AG10803 (cell line): ENCODE measurements at regions not wholly inside any gene's neighbourhood (a gene's known extent, or its start where the extent isn't known, plus 50 kb on each side); places are given as distances from the start of the nearest gene placed in this dataset.

ENCODE experiments used
- DNase-seq: peaks from one replicate; pipeline ENCODE4 v3.0.0; 2010; ENCODE audit warnings: low read depth
- H3K4me3 ChIP-seq: 2 replicates; pipeline ENCODE4 v1.5.1; 2011; ENCODE audit warnings: mild to moderate bottlenecking, low read length, control low read depth
- CTCF ChIP-seq: conservative IDR thresholded peaks from 2 replicates; pipeline ENCODE4 v1.5.1; 2011; ENCODE audit warnings: mild to moderate bottlenecking, low read length, control low read depth, inconsistent platforms

GRCh38 chr12:111201495-111202236, 167.2 kb downstream of the PHETA1 start:
- no peak for DNase-seq
- no peak overlapping the region for H3K4me3 ChIP-seq
- no peak for TF ChIP-seq CTCF

- no peak for DNase-seq
- TF ChIP-seq CTCF: no peak
- no peak overlapping the region for H3K4me3 ChIP-seq
These were observed 167.9 kb downstream of the PHETA1 start for GRCh38 chr12:111201036-111201435.

GRCh38 chr12:111197376-111197944, 171.4 kb downstream of the PHETA1 start:
- no peak for TF ChIP-seq CTCF
- no peak overlapping the region for H3K4me3 ChIP-seq
- no peak for DNase-seq

- no peak for DNase-seq
- no peak overlapping the region for H3K4me3 ChIP-seq
- TF ChIP-seq CTCF: no peak
These were observed 172.4 kb downstream of the PHETA1 start for GRCh38 chr12:111196532-111196931.

- no peak overlapping the region for H3K4me3 ChIP-seq
- DNase-seq: no peak
- no peak for TF ChIP-seq CTCF
These were observed 173.6 kb downstream of the PHETA1 start for GRCh38 chr12:111195316-111195715.

- H3K4me3 ChIP-seq: no peak overlapping the region
- no peak for TF ChIP-seq CTCF
- DNase-seq: no peak
These were observed 174.2 kb downstream of the PHETA1 start for GRCh38 chr12:111194703-111195051.

- no peak for TF ChIP-seq CTCF
- DNase-seq: no peak
- no peak overlapping the region for H3K4me3 ChIP-seq
These were observed 174.8 kb downstream of the PHETA1 start for GRCh38 chr12:111193977-111194702.
